H1 (cell line): ENCODE measurements at regions not wholly inside any gene's neighbourhood (a gene's known extent, or its start where the extent isn't known, plus 50 kb on each side); places are given as distances from the start of the nearest gene placed in this dataset.
A peak's percentile ranks its signal among the peaks of the same experiment; 100 is the strongest.

Experiments
- CTCF ChIA-PET: fragments of 300-600 bp; sonication (Branson Sonifier 250); formaldehyde crosslinking; loops from one replicate; lab custom pipeline; 2021; ENCODE audit not compliant: partially characterized antibody; lab: Charles Lee
- POLR2A ChIA-PET: fragments of 300-600 bp; sonication (Branson Sonifier 250); formaldehyde crosslinking; loops from one replicate; lab custom pipeline; 2021; ENCODE audit warnings: inconsistent platforms; ENCODE audit not compliant: partially characterized antibody; lab: Charles Lee
- DNase-seq, 2 experiments: peaks; one replicate each; pipeline versions ENCODE4 v3.0.0 to v3.0.0-alpha.2; 2010 to 2022; ENCODE audit warnings: low spot score in 2 of 2, low read depth in 1 of 2, mixed read lengths in 1 of 2
- FAIRE-seq: peaks from 2 replicates; lab custom pipeline; 2011; peaks lifted over from hg19 to GRCh38; lab: Jason Lieb, UNC
- H2AFZ ChIP-seq: 2 replicates; pipeline ENCODE4 v1.8.1; 2012; ENCODE audit warnings: low read length, inconsistent platforms
- H2AK5ac ChIP-seq: 2 replicates; pipeline ENCODE4 v1.6.1; 2013; ENCODE audit warnings: low read depth, low read length
- H2BK120ac ChIP-seq: replicated peaks from 2 replicates; pipeline ENCODE3; 2013; ENCODE audit warnings: low read depth, low read length, inconsistent platforms
- H2BK12ac ChIP-seq: 2 replicates; pipeline ENCODE4 v1.6.1; 2013; ENCODE audit warnings: low read depth, low read length
- H2BK15ac ChIP-seq: 2 replicates; pipeline ENCODE4 v1.6.1; 2013; ENCODE audit warnings: low read length
- H2BK20ac ChIP-seq: 2 replicates; pipeline ENCODE4 v1.6.1; 2013; ENCODE audit warnings: low read length
- H2BK5ac ChIP-seq: 2 replicates; pipeline ENCODE4 v1.6.1; 2013; ENCODE audit warnings: low read depth, low read length
- H3K14ac ChIP-seq: 2 replicates; pipeline ENCODE4 v1.6.1; 2013; ENCODE audit warnings: inconsistent platforms; ENCODE audit not compliant: insufficient read length
- H3K18ac ChIP-seq: 2 replicates; pipeline ENCODE4 v1.6.1; 2013; ENCODE audit warnings: low read length; ENCODE audit errors: extremely low read depth
- H3K23ac ChIP-seq: 2 replicates; pipeline ENCODE4 v1.6.1; 2013; ENCODE audit warnings: inconsistent platforms; ENCODE audit not compliant: insufficient read length
- H3K23me2 ChIP-seq: 2 replicates; pipeline ENCODE4 v1.6.1; 2013; ENCODE audit warnings: low read depth, low read length
- H3K27ac ChIP-seq: 2 replicates; pipeline ENCODE4 v1.6.1; 2011; ENCODE audit warnings: low read depth, low read length, inconsistent platforms
- H3K27me3 ChIP-seq, 4 experiments: replicated peaks in 1 of 4; 1 replicate in 1 of 4; 2 replicates in 3 of 4; pipeline versions ENCODE4 v1.6.1 to v1.8.1; 2011 to 2013; ENCODE audit warnings: low read length in 3 of 4, mild to moderate bottlenecking in 3 of 4, inconsistent platforms in 2 of 4, mixed read lengths in 2 of 4, moderate library complexity in 1 of 4; ENCODE audit not compliant: control insufficient read depth in 3 of 4, insufficient read depth in 3 of 4; ENCODE audit errors: extremely low read depth in 1 of 4
- H3K36me3 ChIP-seq, 4 experiments: 2 replicates each; pipeline versions ENCODE4 v1.6.1 to v1.8.1; 2011 to 2013; ENCODE audit warnings: mild to moderate bottlenecking in 4 of 4, low read length in 3 of 4, moderate library complexity in 2 of 4, control low read depth in 1 of 4, inconsistent platforms in 1 of 4; ENCODE audit not compliant: insufficient read depth in 4 of 4, control insufficient read depth in 2 of 4
- H3K4ac ChIP-seq: replicated peaks from 2 replicates; pipeline ENCODE3; 2013; ENCODE audit warnings: low read length, low read depth, mixed read lengths, inconsistent platforms; ENCODE audit not compliant: insufficient read length
- H3K4me1 ChIP-seq, 4 experiments: replicated peaks in 1 of 4; 1 replicate in 1 of 4; 2 replicates in 3 of 4; pipeline versions ENCODE4 v1.6.1 to v1.8.1; 2011 to 2013; ENCODE audit warnings: low read length in 3 of 4, inconsistent platforms in 2 of 4, mixed read lengths in 1 of 4; ENCODE audit not compliant: insufficient read depth in 4 of 4, control insufficient read depth in 3 of 4
- H3K4me2 ChIP-seq, 2 experiments: 2 replicates each; pipeline versions ENCODE4 v1.6.1 to v1.8.1; 2011 to 2013; ENCODE audit warnings: low read depth in 2 of 2, low read length in 2 of 2, control low read depth in 1 of 2, inconsistent platforms in 1 of 2, mild to moderate bottlenecking in 1 of 2; ENCODE audit not compliant: insufficient read depth in 1 of 2
- H3K4me3 ChIP-seq, 4 experiments: fragments of 200-600, 300-600 bp in 1 of 4; sonication (generic), shearing (Covaris generic), sonication (Bioruptor Twin) in 1 of 4; 2 replicates each; pipeline versions ENCODE4 v1.5.1 to v1.8.1; 2011 to 2016; ENCODE audit warnings: low read length in 4 of 4, low read depth in 3 of 4, control low read depth in 2 of 4, inconsistent platforms in 2 of 4, mild to moderate bottlenecking in 2 of 4, mixed read lengths in 1 of 4, moderate library complexity in 1 of 4; ENCODE audit not compliant: insufficient read depth in 2 of 4; ENCODE audit errors: extremely low read depth in 1 of 4
- H3K56ac ChIP-seq: replicated peaks from 2 replicates; pipeline ENCODE3; 2013; ENCODE audit warnings: low read depth, mild to moderate bottlenecking, mixed read lengths, low read length, inconsistent platforms; ENCODE audit not compliant: insufficient read length
- H3K79me1 ChIP-seq: 2 replicates; pipeline ENCODE4 v1.6.1; 2013; ENCODE audit warnings: low read depth, low read length, control low read depth
- H3K79me2 ChIP-seq, 2 experiments: 2 replicates each; pipeline versions ENCODE4 v1.6.1 to v1.8.1; 2012 to 2013; ENCODE audit warnings: low read length in 2 of 2, mild to moderate bottlenecking in 2 of 2, inconsistent platforms in 1 of 2; ENCODE audit not compliant: insufficient read depth in 2 of 2, control insufficient read depth in 1 of 2
- H3K9ac ChIP-seq, 4 experiments: replicated peaks in 1 of 4; 1 replicate in 1 of 4; 2 replicates in 3 of 4; pipeline versions ENCODE4 v1.6.1 to v1.8.1; 2011 to 2013; ENCODE audit warnings: low read depth in 3 of 4, low read length in 3 of 4, control low read depth in 2 of 4, mild to moderate bottlenecking in 2 of 4, moderate library complexity in 2 of 4, inconsistent platforms in 1 of 4; ENCODE audit errors: extremely low read depth in 1 of 4
- H3K9me3 ChIP-seq, 2 experiments: 2 replicates each; pipeline versions ENCODE4 v1.6.1 to v1.8.1; 2012 to 2013; ENCODE audit warnings: mild to moderate bottlenecking in 2 of 2, moderate library complexity in 2 of 2, control low read depth in 1 of 2, inconsistent platforms in 1 of 2, low read depth in 1 of 2, low read length in 1 of 2, mixed read lengths in 1 of 2; ENCODE audit not compliant: insufficient read depth in 2 of 2
- H4K20me1 ChIP-seq, 2 experiments: replicated peaks in 1 of 2; 2 replicates each; pipeline versions ENCODE3 to v1.8.1; 2011 to 2013; ENCODE audit warnings: inconsistent platforms in 2 of 2, low read length in 2 of 2, mild to moderate bottlenecking in 1 of 2; ENCODE audit not compliant: insufficient read depth in 2 of 2, control insufficient read depth in 1 of 2
- H4K5ac ChIP-seq: 2 replicates; pipeline ENCODE4 v1.6.1; 2013; ENCODE audit warnings: low read length, low read depth, mixed read lengths, inconsistent platforms; ENCODE audit not compliant: insufficient read length
- H4K8ac ChIP-seq: 2 replicates; pipeline ENCODE4 v1.8.0; 2013; ENCODE audit warnings: mild to moderate bottlenecking, moderate library complexity, low read length, inconsistent platforms; ENCODE audit not compliant: insufficient read depth; ENCODE audit errors: extremely low read depth
- H4K91ac ChIP-seq: replicated peaks from 2 replicates; pipeline ENCODE3; 2013; ENCODE audit warnings: low read length, mixed read lengths, inconsistent platforms; ENCODE audit not compliant: insufficient read length
- EGR1 ChIP-seq: IDR thresholded peaks from 2 replicates; pipeline ENCODE4 v1.6.1; 2011; ENCODE audit warnings: low read depth, low read length, borderline replicate concordance
- KDM5A ChIP-seq: fragments of 200-600 bp; IDR thresholded peaks from 2 replicates; pipeline ENCODE4 v1.7.1; 2012; ENCODE audit warnings: mild to moderate bottlenecking, low read length, inconsistent platforms, mixed read lengths
- RXRA ChIP-seq: IDR thresholded peaks from 2 replicates; pipeline ENCODE4 v1.6.1; 2011; ENCODE audit warnings: low read depth, mild to moderate bottlenecking, low read length, moderate library complexity; ENCODE audit not compliant: insufficient read depth
- SIX5 ChIP-seq: IDR thresholded peaks from 2 replicates; pipeline ENCODE4 v1.6.1; 2011; ENCODE audit warnings: mild to moderate bottlenecking, low read depth, low read length
- TEAD4 ChIP-seq: IDR thresholded peaks from 2 replicates; pipeline ENCODE4 v1.6.1; 2012; ENCODE audit warnings: low read depth, low read length, inconsistent platforms, mixed read lengths
- WGBS, 2 experiments: shearing (Covaris generic) in 1 of 2; methylation state at CpG; one replicate each; pipeline versions ENCODE4 v1.1.6 to v1.1.7; 2013 to 2015; ENCODE audit warnings: low lambda C conversion rate in 2 of 2, mixed read lengths in 2 of 2, inconsistent platforms in 1 of 2, low coverage in 1 of 2, missing lambda C conversion rate in 1 of 2; ENCODE audit not compliant: insufficient replicate concordance in 2 of 2, insufficient coverage in 1 of 2, insufficient read length in 1 of 2; ENCODE audit errors: extremely low coverage in 1 of 2, missing lambda C conversion rate in 1 of 2; 5-methylcytosine and 5-hydroxymethylcytosine counted together

GRCh38 chr6:45714006-45714730 lies 301.5 kb downstream of the CLIC5 start:
- no peak overlapping the region for H4K91ac ChIP-seq
- H3K14ac ChIP-seq = no peak overlapping the region
- no peak for FAIRE-seq
- 0 out of 4 replicates have a peak overlapping the region, but pooled peaks of 1 of the 2 experiments have one; percentile 3 for H3K4me2 ChIP-seq
- no peak overlapping the region for H4K8ac ChIP-seq
- H3K56ac ChIP-seq = no peak overlapping the region
- no peaks in the 10 kb centered on the region for H3K23me2 ChIP-seq
- no peak overlapping the region for H2BK12ac ChIP-seq
- no peak for DNase-seq
- peaks cover 0 to 2% (median 0%) of the 10 kb centered on the region in 4 experiments; a peak in 1 of 7 replicates for H3K27me3 ChIP-seq
- WGBS, 2 experiments = 89% methylated on average over 11 of the region's 11 CpGs; no CpG with 5 or more reads in 1 of the 2 experiments
- H3K4ac ChIP-seq = no peak overlapping the region
- no peak overlapping the region for H3K18ac ChIP-seq
- H2AFZ ChIP-seq = peak overlapping the region; percentile 29; the same call in 1 of the 2 replicates
- no peak overlapping the region for H3K27ac ChIP-seq
- TF ChIP-seq TEAD4 (no peak), RXRA (no peak), KDM5A (no peak), SIX5 (no peak), EGR1 (no peak)
- H2BK5ac ChIP-seq = no peak overlapping the region
- no peak overlapping the region for H2BK120ac ChIP-seq
- H3K23ac ChIP-seq = no peak overlapping the region
- 0 out of 7 replicates have a peak, but pooled peaks cover 0 to 2% (median 0%) of the 10 kb centered on the region in 4 experiments for H3K4me1 ChIP-seq
- H3K36me3 ChIP-seq = no peaks in the 10 kb centered on the region
- no peaks in the 10 kb centered on the region for H3K79me2 ChIP-seq
- no peak overlapping the region for H2AK5ac ChIP-seq
- no peaks in the 10 kb centered on the region for H3K9me3 ChIP-seq
- H4K20me1 ChIP-seq = no peaks in the 10 kb centered on the region
- no peaks in the 10 kb centered on the region for H3K79me1 ChIP-seq
- H3K4me3 ChIP-seq = no peak overlapping the region
- POLR2A ChIA-PET = no interaction called here
- no peak overlapping the region for H2BK15ac ChIP-seq
- CTCF ChIA-PET = interaction anchor here (0.7 to 2.8 kb wide), 48 partner anchors 9 to 1255 kb away, joined by 3 to 26 read pairs (median 4); partner anchors contain the start of gene ENPP5
- no peak overlapping the region for H2BK20ac ChIP-seq
- no peak overlapping the region for H4K5ac ChIP-seq
- no peak overlapping the region for H3K9ac ChIP-seq
